ENCODE measurements at regions not wholly inside any gene's neighbourhood (a gene's known extent, or its start where the extent isn't known, plus 50 kb on each side); places are given as distances from the start of the nearest gene placed in this dataset.
A peak's percentile ranks its signal among the peaks of the same experiment; 100 is the strongest.

DNA sequence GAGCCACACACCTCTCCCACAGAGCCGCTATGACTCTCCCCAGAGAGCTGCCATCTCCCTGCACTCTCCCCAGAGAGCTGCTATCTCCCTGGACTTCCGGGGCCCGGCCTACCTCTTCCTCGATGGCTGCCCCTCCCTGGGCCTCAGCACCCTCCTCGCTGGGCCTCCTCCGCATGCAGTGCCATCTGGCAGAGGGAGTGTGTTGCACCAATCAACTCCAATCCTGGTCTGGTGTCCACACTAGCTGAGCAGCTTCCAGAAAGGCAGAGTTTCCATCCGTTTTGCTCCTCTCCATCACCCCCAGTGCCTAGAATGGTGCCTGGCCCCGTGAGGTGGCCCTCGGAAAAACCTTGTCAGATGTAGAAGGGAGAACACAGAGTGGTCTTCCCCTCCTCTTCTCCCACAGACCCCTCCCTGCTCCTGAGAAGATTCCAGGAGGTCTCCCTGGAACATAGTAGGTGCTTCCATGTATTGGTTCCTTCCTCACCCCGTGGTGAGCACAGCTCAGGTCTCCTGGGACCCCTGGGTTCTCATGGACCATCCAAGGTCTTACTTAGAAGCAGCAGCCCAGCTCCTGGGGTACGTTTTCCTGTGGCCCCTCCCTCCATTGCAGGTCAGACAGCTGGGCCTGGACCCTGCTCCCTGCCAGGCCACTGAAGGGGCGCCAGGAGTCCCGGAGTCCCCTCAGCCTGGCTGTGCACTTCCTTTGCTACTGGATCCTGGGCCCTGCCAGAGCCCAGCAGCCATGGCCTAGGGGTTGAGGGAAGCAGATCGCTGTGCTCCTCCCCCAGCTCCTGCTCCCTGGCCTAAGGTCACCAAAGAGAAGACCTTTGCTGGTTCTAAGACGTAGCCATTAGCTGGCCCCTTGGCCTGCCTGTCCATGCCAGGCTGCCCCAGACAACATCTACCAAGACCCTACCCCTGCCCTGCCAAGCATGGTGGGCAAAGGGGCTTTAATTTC lies 233.8 kb upstream of the GSE1 start:
- DNase-seq, result no peak
- intact Hi-C loops (cut with DNase I), result no loop called here
- ATAC-seq (ENCODE audit: poor library complexity), result peak; percentile 16

DNA sequence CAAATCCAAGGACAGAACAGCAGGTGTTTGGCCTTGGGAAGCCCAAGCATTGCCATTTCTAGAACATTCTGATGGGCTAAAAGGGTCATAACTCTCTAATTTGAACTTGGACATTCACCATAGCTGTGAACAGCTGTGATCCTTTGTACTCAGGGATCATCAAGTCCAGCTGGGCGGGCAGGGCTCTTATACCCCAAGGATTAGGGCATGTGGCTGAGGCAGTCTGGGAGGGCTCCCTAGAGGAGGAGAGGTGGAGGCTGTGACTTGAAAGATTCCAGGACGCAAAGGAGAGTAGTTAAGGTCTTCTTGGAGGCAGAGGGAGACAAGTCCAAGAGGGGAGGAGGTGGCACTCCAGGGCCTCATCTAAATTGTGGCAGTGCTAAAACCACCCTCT lies 233.1 kb upstream of the GSE1 start:
- DNase-seq (no peak), ATAC-seq (ENCODE audit: poor library complexity) (no peak)
- intact Hi-C loops (cut with DNase I), result no loop called here

DNA sequence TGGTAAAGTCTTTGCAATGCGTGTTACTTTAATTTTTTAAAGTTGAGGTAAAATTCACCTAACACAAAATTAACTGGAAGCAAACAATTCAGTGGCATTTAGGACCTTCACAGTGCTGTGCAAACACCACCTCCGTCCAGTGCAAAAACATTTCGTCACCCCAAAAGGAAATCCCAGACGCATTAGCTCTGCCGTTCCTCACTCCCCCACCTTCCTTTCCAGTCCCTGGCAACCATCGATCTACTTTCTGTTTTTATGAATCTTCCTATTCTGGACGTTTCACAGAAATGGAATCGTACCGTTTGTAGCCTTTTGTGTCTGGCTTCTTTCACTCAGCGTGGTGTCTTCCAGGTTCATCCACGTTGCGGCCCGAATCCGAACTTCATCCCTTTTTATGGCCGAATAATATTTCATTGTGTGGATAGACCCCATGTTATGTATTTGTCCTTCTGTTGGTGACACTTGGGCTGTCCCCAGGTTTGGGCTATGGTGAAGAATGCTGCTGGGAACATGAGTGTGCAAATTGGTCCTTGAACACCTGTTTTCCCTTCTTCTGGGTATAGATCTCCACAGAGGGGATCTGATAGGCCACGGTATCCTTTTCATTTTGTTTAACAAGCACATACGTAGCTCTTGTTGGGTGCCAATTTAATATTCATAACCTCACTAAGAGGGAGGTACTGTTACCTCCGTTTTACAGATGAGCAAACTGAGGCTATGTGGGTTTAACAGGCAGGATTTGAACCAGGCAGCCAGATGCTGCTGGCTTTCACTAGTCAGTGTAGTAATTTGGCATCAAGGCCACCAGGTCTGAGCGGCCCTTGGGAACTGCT lies 232.0 kb upstream of the GSE1 start:
- ATAC-seq (ENCODE audit: poor library complexity) (no peak), DNase-seq (no peak)
- intact Hi-C loops (cut with DNase I), result no loop called here

DNA sequence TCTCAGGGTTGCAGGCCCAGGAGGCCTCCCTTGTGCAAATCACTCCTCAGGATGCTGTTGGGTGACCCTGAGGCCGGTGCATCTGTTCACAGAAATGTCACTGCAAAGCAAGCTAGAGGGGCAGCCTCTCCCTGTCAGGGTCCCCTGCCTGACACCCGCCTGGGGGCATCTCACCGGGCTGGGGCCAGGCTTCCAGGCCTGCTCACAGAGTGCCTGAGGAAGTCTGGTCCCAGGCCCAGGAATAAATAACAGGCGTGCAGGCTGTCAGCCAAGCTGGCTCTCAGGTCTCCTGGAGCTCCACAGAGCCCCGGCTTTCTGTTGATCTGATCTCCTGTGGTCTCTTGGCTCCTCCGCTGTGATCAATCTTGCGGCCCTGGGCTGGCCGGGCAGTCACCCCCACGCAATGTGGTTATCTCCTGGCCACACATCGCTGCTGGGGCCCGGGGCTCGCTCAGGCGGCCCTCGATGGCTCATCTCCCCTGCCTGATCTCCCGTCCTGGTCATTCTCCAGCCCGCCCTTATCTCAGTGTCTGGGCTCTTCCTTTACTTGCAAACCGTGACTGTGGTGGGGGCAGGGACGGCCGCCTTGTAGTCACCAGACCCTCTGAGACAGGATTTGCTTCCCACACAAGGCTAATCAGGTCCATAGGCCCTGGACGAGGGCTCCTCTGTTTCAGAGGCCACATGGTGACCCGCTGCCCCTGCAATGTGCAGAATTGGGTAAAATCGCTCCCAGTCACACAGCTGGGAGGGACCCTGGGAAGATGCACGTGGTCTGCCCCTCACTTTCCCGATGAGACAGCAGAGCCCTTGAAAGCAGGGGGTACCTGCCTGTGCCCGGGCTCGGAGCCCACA lies 231.2 kb upstream of the GSE1 start:
- intact Hi-C loops (cut with DNase I), result no loop called here
- ATAC-seq (ENCODE audit: poor library complexity), result no peak
- DNase-seq, result no peak

DNA sequence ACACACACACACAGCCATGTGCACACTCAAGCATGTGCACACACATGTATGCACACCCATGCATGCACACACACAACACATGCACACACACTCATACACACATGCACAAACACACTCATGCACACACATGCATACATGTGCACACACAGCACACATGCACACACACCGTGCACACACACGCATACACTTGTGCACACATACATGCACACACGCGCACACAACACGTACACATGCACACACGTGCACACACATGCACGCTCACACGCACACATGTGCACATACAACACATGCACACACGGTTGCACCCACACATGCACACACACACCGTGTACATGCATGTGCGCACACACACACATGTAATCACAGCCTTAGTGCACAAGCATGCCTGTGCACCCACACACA lies 230.4 kb upstream of the GSE1 start:
- intact Hi-C loops (cut with DNase I), result no loop called here
- DNase-seq (peak; percentile 30), ATAC-seq (ENCODE audit: poor library complexity) (no peak)

DNA sequence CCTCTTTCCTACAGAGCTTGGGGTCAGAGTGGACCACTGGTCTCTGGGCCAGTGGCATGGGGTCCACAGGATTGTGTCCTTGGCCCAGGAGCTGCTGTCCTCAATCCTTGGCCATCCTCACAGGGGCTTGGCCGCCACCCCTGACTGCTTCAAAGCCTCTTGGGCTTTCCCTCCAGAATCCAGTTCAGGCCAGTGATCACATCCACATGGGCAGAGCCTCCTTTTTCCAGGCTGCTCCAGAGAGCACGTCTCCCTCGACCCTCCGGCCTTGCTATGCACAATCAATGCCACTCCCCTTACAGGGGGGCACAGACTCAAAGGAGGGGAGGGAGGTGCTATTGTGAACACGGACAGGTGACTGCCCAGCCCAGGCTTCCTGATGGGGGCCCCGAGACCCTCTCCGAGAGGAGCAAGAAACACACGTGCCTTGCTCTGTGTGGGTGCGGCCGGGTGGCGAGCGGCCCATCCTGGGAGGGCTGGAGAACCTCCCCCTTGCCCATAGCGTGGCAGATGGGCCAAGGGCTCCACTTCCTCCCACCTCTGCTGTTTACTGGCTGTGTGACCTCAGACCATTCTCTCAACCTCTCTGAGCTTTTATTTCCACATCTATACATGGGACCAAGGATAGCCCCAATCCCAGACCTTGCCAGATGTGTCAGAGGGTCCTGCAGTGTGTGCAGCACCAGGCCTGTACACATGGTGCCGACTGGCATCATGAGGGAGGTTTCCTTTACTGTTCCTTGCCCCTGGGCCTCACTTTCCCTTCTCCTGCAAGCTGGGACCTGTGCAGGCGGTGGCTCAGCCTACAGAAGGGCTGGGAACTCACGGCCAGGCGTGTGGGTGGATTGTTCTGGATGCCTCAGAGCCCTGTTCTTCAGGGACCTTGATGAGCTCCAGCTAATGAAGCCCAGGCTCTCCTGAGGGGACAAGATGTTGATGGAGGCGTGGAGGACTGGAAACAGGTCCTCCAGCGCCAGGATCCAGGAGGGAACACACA lies 229.0 kb upstream of the GSE1 start:
- DNase-seq (peak; percentile 27), ATAC-seq (ENCODE audit: poor library complexity) (no peak)
- intact Hi-C loops (cut with DNase I), result no loop called here

DNA sequence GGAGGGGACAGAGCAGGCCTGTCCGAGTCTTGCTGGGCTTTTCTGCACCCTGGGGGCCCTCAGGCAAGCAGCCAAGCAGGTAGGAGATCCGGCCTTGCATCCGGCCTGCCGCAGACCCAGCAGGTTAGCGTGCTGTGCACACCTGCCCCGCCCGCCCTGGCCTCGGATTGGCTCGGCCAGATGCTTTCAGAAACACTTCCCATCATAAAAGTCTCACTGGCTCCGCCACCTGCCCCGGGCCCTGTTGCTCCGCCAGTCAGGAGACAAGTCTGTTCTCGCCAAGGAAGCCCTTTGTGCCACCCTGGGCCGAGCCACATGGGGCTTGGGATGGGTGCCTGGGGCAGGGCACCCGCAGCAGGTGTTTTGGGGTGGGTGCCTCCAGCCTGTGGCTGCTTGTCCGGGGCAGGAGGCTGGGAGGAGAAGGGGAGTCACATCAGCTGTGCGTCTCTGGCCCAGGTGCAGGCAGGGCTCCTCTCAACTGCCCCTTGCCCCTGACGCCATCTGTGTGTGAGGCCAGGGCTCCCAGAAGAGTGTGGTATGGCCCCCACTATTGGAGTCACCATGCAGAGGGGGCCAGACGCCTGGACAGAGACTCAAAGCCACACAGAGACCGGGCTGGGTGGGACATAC lies 228.2 kb upstream of the GSE1 start:
- DNase-seq (peak; percentile 36), ATAC-seq (ENCODE audit: poor library complexity) (no peak)
- intact Hi-C loops (cut with DNase I), result no loop called here

DNA sequence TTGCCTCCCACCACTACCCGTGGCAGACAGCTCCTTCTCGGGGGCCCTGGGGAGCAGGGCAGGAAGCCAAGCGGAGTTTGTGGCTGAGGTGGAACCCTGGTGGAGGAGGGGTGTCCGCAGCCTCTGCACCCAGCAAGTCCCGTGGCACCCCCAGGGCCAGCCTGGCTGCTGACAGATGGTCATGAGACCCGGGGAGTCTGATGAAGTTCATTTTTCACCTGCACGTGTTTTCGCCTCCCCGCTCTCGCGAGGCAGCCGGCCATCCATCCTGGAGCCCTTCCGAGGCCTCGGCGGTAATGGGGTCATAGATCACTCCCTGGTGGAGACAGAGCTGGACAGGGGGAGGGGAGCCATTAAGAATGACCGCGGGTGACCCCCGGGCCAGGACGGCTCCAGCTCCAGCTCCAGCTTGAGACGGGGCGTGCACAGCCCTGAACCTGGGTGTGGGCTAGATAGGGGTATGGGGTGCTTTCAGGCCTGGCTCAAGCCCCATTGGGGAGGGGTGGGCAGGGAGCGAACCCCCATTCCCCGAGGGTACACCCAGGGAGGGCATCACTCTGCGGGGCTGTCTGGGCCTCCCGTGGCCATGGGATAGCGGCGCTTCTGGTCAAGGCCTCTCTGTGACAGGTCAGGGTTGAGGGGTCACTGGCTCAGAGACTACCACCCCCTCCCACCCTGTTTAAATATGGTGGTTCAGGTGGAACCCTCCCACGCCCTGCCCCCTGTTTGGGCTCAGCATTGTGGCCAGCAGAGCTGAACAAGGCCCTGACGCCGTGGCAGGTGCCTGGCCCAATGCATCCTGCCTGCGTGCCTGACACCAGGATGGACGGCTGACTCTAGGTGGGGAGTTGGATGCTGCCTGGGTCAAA lies 227.4 kb upstream of the GSE1 start:
- intact Hi-C loops (cut with DNase I), result no loop called here
- DNase-seq (peak; percentile 36), ATAC-seq (ENCODE audit: poor library complexity) (no peak)

DNA sequence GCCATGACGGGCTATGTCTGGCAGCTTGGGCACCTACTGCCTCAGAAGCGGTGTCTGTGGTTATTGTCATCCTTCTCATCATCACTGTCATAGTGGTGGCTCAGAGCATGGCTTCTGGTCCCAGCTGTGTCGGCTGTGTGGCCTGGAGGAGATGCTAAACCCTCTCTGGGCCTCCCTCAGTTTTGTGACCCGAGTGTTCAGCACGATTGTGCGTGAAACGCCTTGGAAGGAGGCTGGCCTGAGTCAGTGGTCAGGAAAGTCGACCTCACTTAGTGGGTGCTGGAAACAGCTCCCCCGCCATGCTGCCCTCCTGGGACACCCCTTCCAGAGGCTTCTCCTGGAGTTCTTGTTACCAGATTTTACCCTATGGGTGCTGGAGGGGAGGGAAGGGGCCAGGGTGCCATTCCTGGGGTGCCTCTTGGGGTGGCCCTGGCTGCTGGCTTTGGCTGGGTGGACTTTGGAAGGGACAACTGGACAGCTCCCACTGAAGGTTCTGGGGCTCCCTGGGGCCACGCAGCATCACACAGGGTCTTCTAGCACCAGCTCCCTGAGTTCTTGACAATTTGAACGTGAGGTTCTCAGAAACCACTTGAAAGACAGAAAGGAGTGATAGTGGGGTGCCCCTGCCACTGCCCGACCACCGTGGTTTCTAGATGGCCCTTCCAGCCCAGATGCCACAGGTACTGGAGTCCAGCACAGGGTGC lies 226.5 kb upstream of the GSE1 start:
- intact Hi-C loops (cut with DNase I), result no loop called here
- no peak for ATAC-seq (ENCODE audit: poor library complexity)
- peak; percentile 19 for DNase-seq

DNA sequence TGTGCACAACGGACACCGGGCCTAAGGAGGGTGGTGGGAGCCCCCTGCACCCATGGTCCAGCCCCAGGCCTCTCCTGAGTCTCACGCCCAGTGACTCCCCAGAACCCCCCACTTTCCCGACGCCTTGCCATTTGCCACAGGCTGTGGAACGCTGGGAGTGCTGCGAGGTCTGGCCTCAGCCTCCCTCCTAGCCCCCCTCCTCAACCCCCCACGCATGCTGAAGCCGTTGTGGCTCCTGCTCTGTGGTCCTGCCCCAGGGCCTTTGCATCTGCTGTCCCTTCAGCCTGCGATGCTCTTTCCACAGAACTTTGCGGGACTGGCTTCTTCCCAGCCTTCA lies 226.0 kb upstream of the GSE1 start:
- DNase-seq (peak; percentile 20), ATAC-seq (ENCODE audit: poor library complexity) (no peak)
- intact Hi-C loops (cut with DNase I), result no loop called here

DNA sequence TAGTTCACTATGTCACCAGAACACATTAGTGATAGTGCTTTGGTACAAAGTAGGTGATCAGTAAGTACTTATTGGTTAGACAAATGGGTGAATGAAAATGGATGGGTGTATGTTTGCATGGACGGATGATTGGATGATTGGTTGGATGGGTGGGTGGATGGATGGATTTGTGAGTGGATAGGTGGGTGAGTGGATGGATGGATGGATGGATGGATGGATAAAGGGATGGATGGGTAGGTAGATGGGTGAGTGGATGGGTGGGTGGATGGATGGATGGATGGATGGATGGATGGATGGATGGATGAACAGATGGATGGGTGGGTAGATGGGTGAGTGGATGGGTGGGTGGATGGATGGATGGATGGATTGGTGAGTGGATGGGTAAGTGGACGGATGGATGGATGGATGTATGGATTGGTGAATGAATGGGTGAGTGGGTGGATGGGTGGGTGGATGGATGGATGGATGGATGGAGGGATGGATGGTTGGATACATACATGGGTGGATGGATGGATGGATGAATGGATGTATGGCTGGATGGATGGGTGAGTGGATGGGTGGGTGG lies 225.3 kb upstream of the GSE1 start:
- ATAC-seq (ENCODE audit: poor library complexity), result no peak
- DNase-seq, result no peak
- intact Hi-C loops (cut with DNase I), result no loop called here

DNA sequence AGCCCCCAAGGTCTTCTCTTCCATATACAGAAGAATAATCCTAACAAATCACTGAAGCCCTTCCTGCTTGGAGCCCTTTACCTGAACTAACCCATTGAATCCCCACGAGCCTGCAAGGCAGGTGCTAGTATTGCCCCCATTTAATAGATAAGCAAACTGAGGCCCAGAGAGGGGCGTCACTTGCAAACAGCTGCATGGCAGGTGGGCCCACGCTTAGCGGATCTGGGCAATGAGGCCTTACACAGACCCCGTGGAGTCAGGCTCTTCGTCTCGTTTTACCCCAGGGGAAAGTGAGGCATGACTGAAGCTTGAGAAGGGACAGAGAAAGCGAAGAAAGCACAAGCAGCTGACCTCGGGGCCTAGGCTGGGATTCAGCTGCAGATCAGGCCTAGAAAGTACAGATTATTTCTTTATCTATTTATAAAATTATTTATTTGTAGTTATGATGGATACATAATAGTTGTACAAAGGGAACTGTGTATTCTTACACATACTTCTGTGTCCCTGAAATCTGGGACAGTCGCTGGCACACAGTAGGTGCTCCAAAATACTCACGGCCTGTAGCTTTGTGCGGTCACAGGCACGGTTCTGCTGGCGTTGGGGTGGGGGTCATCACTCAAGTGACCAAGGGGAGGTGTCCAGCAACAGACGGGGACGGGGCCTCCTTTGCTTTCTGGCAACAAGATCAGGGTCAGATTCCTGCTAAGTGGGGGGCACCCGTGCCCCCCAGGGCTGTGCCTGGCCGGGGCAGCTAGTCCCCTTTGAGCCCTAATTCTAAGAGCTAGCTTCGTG lies 223.2 kb upstream of the GSE1 start:
- intact Hi-C loops (cut with DNase I), result no loop called here
- no peak for ATAC-seq (ENCODE audit: poor library complexity)
- peak; percentile 33 for DNase-seq

DNA sequence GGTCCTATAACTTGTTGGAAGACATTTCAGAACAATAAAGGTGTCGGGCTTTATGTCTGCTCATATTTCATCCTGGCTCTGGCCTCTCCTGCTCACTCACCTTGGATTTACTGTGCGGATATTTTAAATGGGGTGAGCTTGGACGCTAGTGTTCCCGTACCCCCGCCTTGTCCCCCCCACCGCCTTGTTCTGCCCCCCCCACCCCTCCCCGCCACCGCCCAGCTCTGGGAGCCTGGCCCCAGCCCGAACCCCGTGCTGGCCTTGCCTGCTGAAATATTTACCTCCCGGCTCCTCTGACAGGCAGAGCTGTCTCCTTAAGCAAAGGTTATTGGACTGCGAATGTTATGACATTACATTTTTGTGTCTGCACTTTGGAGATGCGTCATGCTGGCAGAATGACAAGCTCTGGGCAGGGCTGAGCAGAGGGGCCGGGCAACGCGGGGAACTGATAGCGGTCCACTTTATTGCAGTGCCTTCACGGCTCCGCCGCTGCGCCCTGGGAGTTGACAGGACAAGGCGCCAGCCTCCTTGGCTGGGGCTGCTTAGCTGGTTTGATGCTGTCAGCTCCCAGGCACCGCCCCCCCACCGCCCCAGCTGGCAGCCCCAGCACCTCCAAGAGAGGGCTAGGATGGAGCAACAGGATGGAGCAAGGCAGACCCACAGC lies 222.5 kb upstream of the GSE1 start:
- DNase-seq, result peak; percentile 86
- intact Hi-C loops (cut with DNase I), result no loop called here
- peak; percentile 76 for ATAC-seq (ENCODE audit: poor library complexity)

DNA sequence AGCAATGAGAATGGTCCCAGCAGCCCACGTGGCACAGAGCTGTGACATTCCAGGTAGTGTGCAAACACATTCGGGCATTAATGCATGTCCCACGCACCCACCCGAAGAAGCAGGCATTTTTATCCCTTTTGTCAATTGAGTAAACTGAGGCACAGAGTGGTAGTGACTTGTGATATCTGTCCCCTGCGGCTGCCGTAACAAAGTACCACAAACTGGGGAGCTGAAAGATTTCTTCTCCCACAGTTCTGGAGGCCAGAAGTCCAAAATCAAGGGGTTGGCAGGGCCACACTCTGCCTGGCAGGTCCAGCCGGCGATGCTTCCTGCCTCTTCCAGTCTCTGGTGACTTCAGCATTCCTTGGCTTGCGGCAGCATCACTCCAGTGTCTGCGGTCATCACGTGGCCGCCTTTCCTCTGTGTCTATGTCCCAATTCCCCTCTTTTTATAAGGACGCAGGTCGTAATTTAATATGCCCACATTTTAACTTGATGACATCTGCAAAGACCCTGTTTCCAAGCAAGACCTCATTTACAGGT lies 221.9 kb upstream of the GSE1 start:
- intact Hi-C loops (cut with DNase I), result no loop called here
- no peak for ATAC-seq (ENCODE audit: poor library complexity)
- no peak for DNase-seq
